NCI-H2107 treated with DMSO at 0.1 percent for 48 hours (cell line): ENCODE measurements at regions not wholly inside any gene's neighbourhood (a gene's known extent, or its start where the extent isn't known, plus 50 kb on each side); places are given as distances from the start of the nearest gene placed in this dataset.

Source experiments
- DNase-seq: peaks from one replicate; lab custom pipeline; 2025; ENCODE audit not compliant: unreplicated experiment; lab: John Stamatoyannopoulos, UW

DNA sequence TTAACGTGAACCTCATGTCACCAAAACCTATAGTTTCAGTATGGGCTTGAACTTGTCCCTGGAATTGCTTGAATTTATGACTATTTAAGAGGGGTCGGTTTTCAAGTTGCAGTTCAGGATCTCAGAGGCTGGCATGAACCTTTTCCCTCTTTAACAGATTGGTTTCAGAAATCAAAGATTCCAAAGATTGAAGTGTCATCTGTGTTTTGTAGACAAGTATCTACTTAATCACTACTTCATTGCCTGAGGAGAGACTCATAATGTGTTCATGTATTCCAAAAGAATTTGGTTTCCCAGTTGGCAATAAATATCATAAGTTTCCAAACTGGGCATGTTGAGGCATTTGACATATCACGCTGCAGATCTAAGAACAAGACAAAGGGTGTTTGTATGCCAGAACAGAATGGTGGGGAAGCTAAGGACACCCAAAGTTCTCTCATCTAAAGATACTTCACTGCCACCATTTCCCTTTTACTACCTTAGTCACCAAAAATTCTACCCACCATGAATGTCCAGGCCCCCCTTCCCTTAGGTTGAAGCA is 199.5 kb downstream of the NUAK1 start:
- no peak for DNase-seq

DNA sequence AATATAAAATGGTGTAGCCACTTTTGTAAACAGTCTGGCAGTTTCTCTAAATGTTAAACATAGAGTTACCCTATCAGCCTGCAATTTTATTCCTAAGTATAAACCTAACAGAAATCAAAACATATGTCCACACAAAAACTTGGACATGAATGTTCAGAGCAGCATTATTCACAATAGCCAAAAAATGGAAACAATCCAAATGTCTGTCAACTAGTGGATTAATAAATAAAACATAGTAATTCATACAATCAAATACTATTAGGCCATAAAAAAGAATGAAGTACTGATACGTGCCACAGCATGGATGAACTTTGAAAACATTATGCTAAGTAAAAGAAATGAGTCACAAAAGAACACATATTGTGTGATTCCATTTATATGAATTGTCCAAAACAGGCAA is 196.5 kb downstream of the NUAK1 start:
- no peak for DNase-seq

DNA sequence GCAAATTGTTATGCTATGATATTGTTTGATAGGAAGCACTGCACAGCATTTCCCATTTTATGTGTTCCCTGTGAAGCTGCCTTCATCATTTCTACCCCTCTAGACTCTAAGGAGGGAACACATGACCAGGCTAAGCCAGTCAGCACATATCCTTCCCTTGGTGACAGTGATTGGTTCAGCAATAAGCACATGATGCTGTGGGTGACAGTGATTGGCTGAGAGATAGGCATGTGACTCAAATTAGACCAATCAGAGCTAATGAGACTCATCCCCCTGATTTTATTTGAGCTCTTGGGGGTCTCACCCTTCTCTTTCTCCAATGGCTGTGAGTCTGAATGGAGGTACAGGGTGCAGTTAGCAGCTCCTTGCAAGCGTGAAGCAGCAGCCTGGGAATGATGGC is 195.2 kb downstream of the NUAK1 start:
- no peak for DNase-seq

DNA sequence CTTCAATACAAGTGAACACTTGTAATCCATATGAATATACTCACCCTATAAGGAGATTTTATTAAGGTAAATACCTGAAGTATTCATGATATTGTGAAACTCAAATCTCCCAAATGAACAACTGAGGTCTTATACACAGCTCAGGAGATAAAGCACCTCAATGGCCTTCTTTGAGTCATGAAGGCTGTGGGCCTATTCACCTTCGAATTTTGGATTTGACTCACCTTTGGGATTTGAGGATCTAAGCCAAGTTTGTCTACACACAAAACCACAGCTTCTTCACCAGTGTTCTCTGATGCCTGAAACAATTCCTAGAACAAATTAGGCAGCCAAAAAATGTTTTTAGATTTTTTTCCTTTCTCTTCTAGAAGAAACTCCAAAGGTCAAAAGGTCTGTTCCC is 194.1 kb downstream of the NUAK1 start:
- no peak for DNase-seq

DNA sequence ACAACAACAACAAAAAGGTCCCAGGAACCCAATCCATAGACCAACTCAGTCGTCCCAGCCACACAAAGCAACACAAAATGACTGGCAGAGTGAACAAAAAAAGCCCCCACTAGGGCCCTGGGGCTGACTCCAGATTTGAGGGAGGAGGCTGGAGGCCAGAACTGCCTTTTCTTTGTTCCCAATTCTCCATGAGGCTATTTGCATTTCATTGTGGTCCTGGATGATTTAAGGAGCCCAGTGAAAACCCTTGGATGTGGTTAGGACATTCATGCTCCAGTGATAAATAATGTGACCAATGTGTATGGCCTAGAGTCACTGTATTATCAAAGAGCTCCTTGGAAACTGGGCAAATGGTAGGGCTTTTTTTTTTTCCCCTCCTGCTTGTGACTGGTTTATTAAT is 192.9 kb downstream of the NUAK1 start:
- no peak for DNase-seq

DNA sequence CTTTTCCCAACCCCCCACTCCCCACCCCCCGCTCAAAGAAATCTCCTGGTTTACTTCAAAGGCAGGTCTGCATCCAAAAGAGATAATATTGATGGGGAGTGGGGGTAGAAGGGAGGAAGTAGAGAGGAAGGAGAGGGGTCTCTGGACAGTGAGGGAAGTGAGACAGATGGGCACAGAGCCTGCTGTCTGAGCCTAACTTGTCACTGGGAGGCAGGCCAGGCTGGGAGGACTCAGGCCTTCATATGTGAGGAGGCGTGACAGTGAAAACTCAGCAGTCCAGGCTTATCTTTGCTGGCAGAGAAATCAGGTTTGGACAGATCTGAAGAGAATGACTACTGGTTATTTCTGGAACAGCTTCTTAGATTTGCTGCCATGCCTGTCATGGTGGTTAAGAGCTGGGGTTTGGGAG is 192.3 kb downstream of the NUAK1 start:
- DNase-seq: no peak

DNA sequence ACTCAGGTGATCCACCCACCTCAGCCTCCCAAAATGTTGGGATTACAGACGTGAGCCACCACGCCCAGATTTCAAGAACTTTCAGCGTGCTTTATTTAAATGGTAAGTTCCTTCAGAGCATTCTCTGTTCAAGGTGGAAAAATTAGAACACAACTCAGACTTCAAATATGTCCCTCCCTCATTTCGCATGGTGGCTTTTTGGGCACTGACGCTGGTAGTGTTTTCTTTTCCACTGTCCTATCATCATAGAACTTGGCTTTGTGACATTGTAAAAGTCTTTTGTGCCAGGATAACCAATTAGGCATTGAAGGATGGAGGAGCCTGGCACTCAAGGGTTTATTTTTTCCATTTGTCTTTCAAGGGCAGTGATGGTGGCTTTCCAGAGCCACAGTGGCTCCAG is 190.8 kb downstream of the NUAK1 start:
- DNase-seq: no peak

DNA sequence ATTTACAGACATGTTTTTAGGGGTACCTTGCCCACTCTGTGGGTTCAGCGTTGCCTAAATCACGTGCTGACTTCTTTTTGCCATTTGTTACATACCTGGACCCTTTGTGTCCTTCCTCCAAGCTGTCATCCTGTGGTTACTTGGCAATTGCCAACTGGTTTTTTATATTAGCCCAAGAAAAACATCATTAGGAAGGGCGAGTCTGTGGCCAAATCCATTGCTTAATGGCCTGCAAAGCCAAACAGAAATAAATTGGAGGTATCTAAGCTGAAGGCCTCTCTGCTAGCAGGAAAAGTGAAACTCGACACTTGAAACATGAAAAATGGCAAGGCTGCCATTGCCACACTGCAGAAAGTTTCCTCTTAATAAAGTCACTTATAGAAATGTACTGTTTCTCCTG is 190.4 kb downstream of the NUAK1 start:
- DNase-seq: no peak

DNA sequence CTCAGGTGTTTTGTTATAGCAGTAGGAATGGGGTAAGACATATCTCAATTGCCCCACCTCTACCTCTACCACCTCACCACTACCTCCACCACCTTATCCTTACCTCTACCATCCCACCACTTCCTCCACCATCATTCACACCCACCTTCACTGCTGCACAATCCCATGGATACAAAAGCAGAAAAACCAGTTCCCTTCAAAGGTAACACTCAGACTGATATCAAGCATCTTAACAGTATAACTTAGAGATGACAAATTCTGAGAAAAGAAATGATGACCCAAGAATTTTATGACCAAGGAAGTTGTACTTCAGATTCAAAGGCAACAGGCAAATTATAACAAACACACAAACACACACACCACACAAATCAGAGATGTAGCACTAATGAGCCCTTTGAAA is 189.4 kb downstream of the NUAK1 start:
- no peak for DNase-seq

DNA sequence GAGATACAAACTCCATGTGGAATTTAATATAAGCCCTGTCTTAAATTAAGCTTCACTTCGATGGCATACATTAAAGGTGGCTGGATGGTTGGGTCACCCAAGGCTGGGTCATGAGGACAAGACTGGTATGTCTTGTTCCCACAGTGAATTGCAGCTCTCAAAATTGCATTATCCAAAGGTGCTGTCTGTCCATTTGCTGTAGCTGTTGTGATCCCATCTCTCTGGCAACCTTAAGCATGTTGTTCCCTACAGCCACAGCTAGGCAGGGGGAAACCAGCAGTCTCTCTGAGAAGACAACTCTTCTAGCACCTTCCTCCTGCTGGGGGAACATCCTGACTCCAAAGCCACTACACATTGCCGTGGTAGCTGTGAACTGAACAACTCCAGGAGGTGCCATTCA is 187.0 kb downstream of the NUAK1 start:
- DNase-seq: no peak

DNA sequence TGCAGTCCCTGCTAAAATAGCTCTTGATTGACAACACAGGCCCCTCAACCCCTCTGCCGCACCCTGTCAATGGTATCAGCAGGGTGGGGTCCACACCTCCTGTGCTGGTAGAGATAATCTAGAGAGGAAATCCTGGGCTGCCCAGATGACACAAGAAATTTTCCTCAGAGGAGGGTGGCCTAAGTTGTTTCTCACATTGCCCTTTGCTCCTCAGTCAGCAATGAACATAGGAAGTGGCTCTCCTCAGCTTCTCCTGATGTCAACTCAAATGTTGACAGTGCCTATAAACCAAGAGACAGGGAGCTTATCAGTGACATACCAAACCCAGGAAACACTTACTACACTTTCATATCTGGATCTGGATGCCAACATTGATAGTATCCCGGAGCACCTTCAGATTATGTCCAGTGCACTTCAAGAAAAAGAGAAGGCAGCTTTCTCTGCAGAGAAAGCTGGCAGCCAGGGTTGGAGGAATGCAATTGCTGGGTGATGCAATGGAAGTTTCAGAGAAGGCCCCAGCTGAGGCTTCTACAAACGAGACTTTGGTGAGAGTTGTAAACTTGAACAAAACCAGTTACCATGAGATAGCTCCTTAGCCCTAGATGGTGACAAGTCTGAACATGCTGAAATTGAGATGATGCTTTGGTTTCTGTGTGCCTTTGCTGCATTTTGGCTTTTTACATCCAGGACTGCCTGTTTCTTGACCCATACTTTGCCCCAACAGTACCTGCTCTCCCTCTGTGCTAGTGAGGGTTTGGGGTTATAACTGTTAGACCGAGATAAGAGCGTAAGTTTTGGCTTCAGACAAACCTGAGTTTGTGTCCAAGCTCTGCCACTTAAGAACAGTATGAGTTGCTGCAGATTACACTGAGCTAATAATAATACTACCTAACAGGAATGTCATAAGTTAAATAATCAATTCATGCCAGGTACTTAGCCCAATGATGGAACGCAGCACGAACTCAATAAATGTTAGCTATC is 183.5 kb downstream of the NUAK1 start:
- DNase-seq: no peak

DNA sequence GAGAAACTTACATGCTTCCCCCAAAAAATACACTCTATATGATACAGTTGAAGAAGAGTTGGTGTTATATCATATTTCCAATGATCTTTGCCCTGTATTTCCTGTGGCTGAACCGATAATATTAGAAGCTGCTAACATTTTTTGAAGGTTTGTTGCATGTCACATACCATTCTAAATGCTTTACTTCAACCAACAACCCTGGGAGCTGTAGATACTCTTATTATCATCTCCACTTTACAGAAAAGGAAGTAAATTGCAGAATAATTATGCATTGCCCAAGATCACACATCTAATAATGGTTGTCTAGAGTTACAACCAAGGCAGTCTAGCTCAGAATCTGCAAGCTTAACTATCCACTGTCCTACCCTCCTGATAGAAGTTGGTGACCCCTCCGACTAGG is 182.8 kb downstream of the NUAK1 start:
- DNase-seq: no peak

DNA sequence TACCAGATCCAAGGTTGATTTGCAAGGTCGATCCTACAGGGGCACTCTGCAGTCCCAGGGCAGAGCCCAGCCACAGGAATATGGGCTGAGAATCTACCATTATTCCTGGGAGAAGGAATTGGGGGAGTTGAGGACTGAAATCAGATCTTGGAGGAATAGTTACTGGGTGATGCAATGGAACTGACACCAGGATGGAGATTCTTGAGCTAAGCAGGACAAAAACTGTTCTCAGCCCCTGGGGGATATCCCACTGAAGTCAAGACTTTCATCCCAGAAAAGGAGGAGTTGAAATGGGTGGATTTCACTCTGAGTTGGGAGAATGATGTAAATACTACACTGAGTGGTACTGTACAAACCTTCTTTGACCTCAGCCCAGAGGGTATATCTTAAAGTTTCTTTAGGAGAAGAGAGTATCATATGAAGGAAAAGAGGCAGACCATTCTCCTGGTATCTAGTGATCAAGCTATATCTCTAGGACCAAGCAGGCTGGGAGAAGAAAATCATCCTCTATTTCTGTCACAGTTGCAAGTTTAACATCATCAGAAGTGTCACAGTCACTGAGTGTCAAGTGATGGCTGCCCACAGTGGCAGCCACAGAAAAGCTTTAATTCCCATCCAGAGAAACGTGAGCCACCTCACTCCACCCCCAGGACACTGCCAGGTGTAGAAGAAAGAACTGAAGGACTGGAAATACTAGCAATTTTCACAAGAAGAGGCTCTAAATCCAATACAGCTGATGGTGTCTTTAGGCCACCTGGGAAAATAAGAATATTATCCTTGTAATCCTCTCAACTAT is 181.9 kb downstream of the NUAK1 start:
- peak; percentile 36 for DNase-seq

DNA sequence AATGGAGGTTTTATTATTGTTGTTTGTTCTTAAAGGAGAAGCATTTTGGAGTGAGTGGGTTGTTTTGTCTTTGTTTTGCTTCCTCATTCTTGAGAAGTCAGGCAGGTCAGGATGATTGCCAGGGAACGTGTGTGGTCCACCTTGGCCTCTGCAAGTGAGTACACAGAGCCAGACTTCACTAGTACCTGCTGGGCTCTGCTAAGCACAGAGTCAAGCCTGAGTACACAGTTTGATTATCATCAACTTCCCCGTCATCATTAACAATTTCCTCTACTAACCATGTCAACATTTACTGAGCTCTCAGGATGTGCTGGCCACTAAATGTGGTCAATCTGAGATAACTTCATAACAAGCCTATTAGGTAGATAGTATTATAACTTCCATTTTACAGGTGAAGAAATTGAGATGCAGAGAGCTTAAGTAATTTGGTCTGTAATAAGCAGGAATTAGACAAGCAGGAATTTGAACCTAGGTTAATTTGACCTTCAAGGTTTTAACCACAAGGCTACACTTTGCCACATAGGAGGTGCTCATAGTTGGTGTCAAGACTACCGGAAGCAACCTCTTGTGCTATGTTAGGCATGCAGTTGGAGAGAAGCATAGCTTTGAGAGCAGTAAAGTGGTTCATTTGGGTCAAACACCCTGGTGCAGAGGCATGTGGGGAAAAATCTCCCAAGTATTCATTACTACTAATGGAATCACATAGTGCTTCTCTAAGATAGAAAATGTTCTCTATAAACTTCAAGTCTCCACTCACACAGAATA is 178.3 kb downstream of the NUAK1 start:
- no peak for DNase-seq

DNA sequence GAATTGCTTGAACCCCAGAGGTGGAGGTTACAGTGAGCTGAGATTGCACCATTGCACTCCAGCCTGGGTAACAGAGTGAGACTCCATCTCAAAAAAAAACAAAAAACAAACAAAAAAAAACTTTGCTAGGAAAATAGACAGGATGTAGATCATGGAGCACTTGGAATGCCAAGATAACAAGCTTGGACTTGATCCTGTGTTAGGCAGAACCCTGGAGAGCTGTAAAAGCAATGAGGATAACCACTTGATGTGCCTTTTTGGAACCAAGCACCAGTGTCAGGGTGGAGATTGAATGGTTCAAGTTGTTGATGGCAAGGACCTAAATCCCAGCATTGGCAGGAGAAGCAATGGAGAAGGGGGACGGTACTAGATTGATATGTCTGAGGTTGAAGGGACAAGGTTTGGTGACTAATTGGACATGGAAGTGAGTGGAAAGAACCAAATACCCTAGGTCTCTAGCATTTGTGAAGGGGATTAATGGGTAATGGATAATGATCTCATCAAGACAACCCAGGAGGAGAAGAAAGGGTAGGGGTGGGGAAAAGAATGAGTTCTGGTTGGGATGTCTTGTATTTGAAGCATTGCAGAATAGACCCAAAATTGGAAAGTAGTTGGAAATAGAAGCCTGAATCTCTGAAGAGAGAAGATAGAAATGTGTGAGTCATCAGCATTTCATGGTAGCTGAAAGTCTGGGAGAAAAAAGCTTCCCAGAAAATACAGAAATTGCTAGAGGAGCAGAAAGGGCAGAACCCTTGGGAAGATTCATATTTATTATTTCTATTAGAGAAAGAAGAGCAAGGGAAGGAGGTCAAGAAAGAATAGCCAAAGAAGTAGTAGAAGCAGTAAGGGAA is 176.7 kb downstream of the NUAK1 start:
- no peak for DNase-seq

DNA sequence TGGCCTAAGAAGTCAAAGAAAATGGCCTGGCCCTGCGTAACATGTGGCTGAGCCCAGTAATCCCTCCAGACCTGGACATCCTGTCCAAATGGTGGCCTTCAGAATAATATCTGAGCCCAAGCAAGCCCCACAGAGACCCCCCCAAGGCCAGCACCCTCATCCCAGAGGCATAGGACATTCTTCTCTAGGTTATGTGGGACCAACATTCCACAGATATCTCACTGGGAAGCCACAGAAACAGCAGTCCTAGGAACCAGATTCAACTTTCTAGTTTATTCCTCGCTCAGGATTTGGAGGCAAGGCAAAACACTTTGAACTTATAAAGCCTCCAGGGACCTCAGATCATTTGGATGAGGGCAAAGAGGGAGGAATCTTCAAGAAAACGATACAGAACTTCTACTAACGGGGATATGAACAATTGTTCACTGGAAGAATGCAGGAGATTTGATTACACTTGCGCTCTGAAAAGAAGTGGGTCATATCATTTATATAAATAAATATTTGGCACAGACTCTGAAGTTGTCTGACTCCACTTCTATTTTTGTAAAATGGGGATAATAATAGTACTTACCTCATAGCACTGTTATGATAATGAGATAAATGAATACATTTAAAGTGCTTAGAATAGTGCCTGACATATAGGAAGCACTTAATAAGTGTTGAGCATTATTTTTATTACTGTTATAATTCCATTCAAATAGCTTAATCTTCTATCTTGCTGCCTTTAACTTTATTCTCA is 171.5 kb downstream of the NUAK1 start:
- no peak for DNase-seq

DNA sequence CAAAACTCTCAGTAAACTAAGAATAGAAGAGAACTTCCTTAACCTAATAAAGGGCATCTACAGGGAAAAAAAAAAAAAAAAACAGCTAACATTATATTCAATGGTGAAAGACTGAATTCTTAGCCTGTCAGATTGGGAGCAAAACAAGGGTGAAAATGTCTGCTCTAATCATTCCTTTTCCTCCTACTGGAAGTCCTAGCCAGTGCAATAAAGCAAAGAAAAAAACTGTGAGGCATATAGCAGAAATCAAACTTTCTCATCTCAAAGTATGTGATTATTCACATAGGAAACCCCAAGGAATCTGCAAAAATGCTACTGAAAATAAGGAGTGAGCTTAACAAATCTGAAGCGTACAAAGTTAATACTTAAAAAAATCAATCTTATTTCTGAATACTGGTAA is 170.7 kb downstream of the NUAK1 start:
- no peak for DNase-seq

DNA sequence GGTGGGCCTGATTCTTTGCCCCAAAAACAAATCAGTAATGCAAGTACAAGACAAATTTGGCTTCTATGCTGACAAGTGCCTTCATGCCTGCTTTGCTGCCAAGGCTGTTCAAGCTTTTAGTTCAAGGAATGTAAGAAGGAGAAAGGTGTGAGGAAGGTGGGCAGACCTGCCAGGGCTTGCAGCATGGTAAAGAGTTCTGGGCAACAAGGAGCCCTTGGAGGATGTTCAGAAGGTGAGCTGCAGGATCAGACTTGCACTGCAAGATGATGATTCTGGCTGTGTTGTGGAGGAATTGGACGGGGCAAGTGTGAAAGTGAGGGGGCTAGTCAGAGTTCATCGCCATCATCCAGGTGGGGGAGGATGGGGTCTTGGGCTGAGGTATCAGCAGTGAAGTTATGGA is 167.9 kb downstream of the NUAK1 start:
- no peak for DNase-seq

DNA sequence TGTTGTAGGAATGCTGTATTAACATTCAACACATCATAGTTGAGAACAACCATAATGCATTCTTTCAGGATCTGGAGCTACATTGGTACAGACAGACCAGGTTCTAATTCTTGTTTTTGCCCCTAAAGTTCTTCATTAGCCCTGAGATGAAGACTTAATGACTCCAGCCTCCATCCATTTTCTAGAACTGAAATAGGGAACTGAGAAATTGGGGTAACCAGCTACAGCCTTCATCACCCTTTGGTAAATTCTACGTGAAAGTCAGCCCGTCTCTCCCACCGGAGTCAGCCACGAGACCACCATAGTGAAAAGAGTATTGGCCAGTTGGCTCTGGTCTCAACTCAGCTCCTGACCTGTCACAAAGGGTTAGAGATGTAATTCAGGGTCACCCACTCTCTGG is 164.0 kb downstream of the NUAK1 start:
- DNase-seq: no peak

DNA sequence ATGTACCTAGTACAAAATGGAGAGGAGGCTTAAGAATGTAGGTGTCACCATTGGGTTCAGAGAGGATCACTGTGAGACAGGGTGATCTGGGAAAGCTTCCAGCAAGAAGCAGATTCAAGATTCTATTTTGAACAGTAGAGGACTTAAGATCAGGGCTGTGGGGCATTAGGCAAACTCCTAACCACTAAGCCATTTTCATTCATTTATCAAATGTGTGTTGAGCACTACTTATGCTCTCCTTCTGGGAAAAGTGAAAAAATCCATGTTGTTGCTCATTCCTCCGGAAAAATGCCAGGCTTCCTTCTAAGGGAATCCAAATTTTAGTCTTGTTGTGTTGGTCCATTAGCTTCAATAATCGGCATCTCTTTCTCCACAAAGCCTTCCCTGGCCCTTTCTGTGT is 163.4 kb downstream of the NUAK1 start:
- no peak for DNase-seq
